SK-N-MC (cell line): ENCODE measurements at regions not wholly inside any gene's neighbourhood (a gene's known extent, or its start where the extent isn't known, plus 50 kb on each side); places are given as distances from the start of the nearest gene placed in this dataset.

Experiments used
- EZH2 ChIP-seq: fragments of 200-600 bp; sonication (generic); IDR thresholded peaks from one replicate; pipeline ENCODE4 v1.6.1; 2017; ENCODE audit warnings: antibody characterized with exemption
- POLR2AphosphoS5 ChIP-seq: IDR thresholded peaks from 2 replicates; pipeline ENCODE4 v1.6.1; 2012; ENCODE audit warnings: mild to moderate bottlenecking, low read depth, low read length, borderline replicate concordance

DNA sequence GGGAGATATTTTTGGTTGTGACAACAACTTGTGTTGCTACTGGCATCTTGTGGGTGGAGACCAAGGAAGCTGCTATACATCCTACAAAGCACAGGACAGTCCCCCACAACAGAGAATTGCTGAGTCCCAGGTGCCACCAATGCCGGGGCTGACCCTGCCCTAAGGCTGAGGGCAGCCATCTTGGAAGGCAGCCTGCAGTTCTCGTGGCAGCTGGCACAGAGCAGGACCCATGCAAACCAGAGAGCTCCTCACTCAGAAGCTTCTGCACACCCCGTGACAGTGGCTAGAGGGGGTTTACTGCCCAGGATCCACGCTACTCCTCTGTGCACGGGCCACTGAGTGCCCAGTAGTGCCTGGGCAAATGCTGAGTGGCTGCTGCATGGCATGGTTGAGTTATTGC, 143.4 kb downstream of the CTTN start:
- TF ChIP-seq POLR2AphosphoS5: no peak
- no peak for TF ChIP-seq EZH2
